Neural crest cell (in vitro differentiated cells): ENCODE measurements at regions not wholly inside any gene's neighbourhood (a gene's known extent, or its start where the extent isn't known, plus 50 kb on each side); places are given as distances from the start of the nearest gene placed in this dataset.
"Not testable (repeated sequence)": the region's sequence is repeated elsewhere in the genome, so short reads cannot be mapped to it uniquely, and the experiment has no call there.

Source experiments
- DNase-seq: peaks from one replicate; pipeline ENCODE4 v3.0.0; 2021; ENCODE audit warnings: low read depth, mixed read lengths, low spot score
- H3K27ac Mint-ChIP-seq: one replicate; pipeline ENCODE4 v1.8.0; 2021; ENCODE audit warnings: mild to moderate bottlenecking, mixed read lengths; ENCODE audit not compliant: unreplicated experiment
- H3K27me3 Mint-ChIP-seq: 2 replicates; pipeline ENCODE4 v1.8.0; 2021; ENCODE audit warnings: low read depth, mild to moderate bottlenecking, mixed read lengths
- H3K36me3 Mint-ChIP-seq: 2 replicates; pipeline ENCODE4 v1.8.0; 2021; ENCODE audit warnings: low read depth, mild to moderate bottlenecking, mixed read lengths
- H3K4me1 Mint-ChIP-seq: 2 replicates; pipeline ENCODE4 v1.8.0; 2021; ENCODE audit warnings: mixed read lengths
- H3K4me3 Mint-ChIP-seq: one replicate; pipeline ENCODE4 v1.8.0; 2021; ENCODE audit warnings: mild to moderate bottlenecking, mixed read lengths
- H3K9me3 Mint-ChIP-seq: 2 replicates; pipeline ENCODE4 v1.8.0; 2021; ENCODE audit warnings: mixed read lengths
- TF ChIP-seq, protein P1 (sequence below): fragments of 200-600 bp; sonication (generic); conservative IDR thresholded peaks from 2 replicates; pipeline ENCODE4 v1.5.0; 2021; ENCODE audit warnings: antibody characterized with exemption, mild to moderate bottlenecking

DNA sequence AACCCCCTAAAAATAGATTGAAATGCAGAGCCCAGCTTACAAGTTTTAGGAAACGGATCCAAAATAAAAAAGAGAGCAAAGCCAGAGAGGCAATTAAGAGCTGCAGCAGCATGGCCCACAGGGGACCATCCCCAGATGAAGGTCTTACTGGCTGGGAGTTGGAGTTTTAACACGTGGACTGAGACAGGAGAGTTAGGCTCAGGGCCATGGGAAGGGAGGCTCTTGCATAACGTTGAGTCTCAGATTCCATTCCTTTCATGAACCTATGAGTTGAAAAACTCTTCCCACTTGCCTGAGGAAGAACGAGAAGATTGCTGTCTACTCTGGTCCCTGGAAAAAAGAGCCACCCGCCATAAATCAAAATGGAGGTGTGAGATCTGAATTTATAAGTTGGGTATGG is 101.8 kb upstream of the NDUFV2 start:
- H3K36me3 Mint-ChIP-seq = no peaks in the 10 kb centered on the region
- TF ChIP-seq, protein P1, sequence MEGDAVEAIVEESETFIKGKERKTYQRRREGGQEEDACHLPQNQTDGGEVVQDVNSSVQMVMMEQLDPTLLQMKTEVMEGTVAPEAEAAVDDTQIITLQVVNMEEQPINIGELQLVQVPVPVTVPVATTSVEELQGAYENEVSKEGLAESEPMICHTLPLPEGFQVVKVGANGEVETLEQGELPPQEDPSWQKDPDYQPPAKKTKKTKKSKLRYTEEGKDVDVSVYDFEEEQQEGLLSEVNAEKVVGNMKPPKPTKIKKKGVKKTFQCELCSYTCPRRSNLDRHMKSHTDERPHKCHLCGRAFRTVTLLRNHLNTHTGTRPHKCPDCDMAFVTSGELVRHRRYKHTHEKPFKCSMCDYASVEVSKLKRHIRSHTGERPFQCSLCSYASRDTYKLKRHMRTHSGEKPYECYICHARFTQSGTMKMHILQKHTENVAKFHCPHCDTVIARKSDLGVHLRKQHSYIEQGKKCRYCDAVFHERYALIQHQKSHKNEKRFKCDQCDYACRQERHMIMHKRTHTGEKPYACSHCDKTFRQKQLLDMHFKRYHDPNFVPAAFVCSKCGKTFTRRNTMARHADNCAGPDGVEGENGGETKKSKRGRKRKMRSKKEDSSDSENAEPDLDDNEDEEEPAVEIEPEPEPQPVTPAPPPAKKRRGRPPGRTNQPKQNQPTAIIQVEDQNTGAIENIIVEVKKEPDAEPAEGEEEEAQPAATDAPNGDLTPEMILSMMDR = no peak
- no peak overlapping the region for H3K27ac Mint-ChIP-seq
- H3K9me3 Mint-ChIP-seq = peaks cover 11% of the 10 kb centered on the region
- H3K4me1 Mint-ChIP-seq = peaks cover 3% of the 10 kb centered on the region
- H3K27me3 Mint-ChIP-seq = peaks cover 5% of the 10 kb centered on the region
- DNase-seq = no peak
- H3K4me3 Mint-ChIP-seq = no peak overlapping the region

DNA sequence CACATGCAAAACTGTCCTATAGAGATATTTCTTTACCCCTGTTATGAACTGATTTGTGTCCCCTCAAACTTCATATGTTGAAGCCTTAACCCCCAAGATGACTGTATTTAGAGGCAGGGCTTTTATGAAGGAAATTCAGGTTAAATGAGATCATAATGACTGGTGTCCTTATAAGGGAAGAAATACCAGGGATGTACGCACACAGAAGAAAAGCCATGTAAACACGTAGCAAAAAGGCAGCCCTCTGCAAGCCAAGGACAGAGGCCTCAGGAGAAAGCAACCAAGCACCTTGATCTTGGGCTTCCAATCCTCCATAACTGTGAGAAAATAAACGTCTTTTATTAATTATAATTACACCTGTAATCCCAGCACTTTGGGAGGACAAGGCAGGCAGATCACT is 101.3 kb upstream of the NDUFV2 start:
- TF ChIP-seq, protein P1 = no peak
- no peak overlapping the region for H3K27ac Mint-ChIP-seq
- H3K27me3 Mint-ChIP-seq = peaks cover 5% of the 10 kb centered on the region
- H3K4me3 Mint-ChIP-seq = no peak overlapping the region
- peaks cover 11% of the 10 kb centered on the region for H3K9me3 Mint-ChIP-seq
- DNase-seq = no peak
- no peaks in the 10 kb centered on the region for H3K36me3 Mint-ChIP-seq
- peaks cover 3% of the 10 kb centered on the region for H3K4me1 Mint-ChIP-seq

DNA sequence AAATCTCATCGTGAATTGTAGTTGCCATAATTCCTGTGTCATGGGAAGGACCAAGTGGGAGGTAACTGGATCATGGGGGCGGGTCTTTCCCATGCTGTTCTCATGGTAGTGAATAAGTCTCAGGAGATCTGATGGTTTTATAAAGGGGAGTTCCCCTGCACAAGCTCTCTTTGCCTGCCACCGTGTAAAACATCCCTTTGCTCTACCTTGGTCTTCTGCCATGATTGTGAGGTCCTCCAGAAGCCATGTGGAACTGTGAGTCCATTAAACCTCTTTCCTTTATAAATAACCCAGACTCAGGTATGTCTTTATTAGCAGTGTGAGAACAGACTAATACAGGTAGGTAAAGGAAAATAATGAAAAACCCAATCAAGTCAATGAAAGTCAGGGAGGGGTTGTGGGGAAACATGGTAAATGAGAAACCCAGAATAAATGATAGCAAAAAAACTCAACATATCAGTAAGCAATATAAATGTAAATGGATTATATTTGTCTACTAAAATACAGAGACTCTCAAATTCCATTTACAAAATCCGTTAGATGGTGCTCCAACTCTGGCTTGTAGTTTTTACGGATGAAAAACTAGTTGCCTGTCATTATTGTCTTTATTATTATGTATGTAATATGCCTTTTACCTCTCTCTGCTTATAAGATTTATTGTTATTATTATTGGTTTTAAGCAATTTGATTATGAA is 98.9 kb upstream of the NDUFV2 start:
- Mint-ChIP-seq H3K9me3 (peaks cover 7% of the 10 kb centered on the region), H3K27me3 (peaks cover 3% of the 10 kb centered on the region), H3K4me1 (peaks cover 3% of the 10 kb centered on the region), H3K27ac (no peak overlapping the region), H3K4me3 (no peak overlapping the region), H3K36me3 (no peaks in the 10 kb centered on the region)
- TF ChIP-seq, protein P1 = no peak
- no peak for DNase-seq

DNA sequence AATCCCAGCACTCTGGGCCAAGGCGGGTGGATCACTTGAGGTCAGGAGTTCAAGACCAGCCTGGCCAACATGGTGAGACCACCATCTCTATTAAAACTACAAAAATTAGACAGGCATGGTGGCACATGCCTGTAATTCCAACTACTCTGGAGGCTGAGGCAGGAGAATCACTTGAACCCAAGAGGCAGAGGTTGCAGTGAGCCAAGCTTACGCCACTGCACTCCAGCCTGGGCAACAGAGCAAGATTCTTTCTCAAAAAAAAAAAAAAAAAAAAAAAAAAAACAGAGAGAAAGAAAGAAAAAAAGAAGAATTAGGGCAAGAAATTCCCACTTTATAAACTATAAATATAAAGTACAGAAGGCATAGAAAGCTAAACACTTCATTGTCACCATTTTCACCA is 98.2 kb upstream of the NDUFV2 start:
- not testable (repeated sequence) for H3K4me1 Mint-ChIP-seq, H3K27me3 Mint-ChIP-seq, H3K9me3 Mint-ChIP-seq, DNase-seq, H3K4me3 Mint-ChIP-seq, H3K27ac Mint-ChIP-seq, H3K36me3 Mint-ChIP-seq

DNA sequence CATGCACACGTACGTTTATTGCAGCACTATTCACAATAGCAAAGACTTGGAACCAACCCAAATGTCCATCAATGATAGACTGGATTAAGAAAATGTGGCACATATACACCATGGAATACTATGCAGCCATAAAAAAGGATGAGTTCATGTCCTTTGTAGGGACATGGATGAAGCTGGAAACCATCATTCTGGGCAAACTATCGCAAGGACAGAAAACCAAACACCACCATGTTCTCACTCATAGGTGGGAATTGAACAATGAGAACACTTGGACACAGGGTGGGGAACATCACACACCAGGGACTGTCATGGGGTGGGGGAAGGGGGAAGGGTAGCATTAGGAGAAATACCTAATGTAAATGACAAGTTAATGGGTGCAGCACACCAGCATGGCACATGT is 94.8 kb upstream of the NDUFV2 start:
- H3K4me1 Mint-ChIP-seq, H3K9me3 Mint-ChIP-seq, H3K36me3 Mint-ChIP-seq, H3K4me3 Mint-ChIP-seq, DNase-seq, H3K27ac Mint-ChIP-seq: not testable (repeated sequence)
- peaks cover 13% of the 10 kb centered on the region for H3K27me3 Mint-ChIP-seq

DNA sequence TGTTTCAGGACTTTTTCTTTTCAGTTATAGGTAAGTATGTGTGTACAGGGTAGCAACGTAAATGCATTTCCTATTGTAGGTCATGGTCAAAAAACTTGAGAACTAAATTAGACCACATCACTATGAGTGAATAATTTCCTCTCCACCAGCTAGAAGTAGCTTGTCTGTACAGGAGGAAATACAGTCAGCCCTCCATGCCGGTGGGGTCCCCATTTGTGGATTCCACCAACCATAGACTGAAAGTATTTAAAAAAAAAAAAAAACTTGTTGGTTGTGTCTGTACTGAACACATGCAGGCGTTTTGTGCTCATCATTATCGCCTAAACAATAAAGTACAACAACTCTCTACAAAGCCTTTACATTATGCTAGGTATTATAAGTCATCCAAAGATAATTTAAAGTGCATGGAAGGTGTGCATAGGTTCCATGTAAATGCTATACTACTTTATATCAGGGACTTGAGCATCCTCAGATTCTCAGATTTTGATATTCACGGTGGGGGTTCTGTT is 94.2 kb upstream of the NDUFV2 start:
- TF ChIP-seq, protein P1 = no peak

More for the DNA sequence above, 94.2 kb upstream of the NDUFV2 start:
- Mint-ChIP-seq H3K36me3 (no peaks in the 10 kb centered on the region), H3K4me3 (no peak overlapping the region), H3K27me3 (peaks cover 13% of the 10 kb centered on the region), H3K27ac (no peak overlapping the region), H3K9me3 (peaks cover 3% of the 10 kb centered on the region), H3K4me1 (no peaks in the 10 kb centered on the region)
- no peak for DNase-seq
